Activated CD4-positive, alpha-beta T cell treated with anti-CD3 and anti-CD28 coated beads, Interleukin-2, Interleukin-6, amounts not matched to agents 100 ng/mL and 50 ng/mL, durations not matched to agents 16 hours and 8 hours (primary cell): ENCODE measurements at regions not wholly inside any gene's neighbourhood (a gene's known extent, or its start where the extent isn't known, plus 50 kb on each side); places are given as distances from the start of the nearest gene placed in this dataset.
"Not testable (repeated sequence)": the region's sequence is repeated elsewhere in the genome, so short reads cannot be mapped to it uniquely, and the experiment has no call there.

Source experiments
- DNase-seq: peaks from one replicate; pipeline ENCODE4 v3.0.0-alpha.2; 2020

GRCh38 chr1:232440325-232441035, 189.5 kb downstream of the SIPA1L2 start:
- DNase-seq, result no peak

DNA sequence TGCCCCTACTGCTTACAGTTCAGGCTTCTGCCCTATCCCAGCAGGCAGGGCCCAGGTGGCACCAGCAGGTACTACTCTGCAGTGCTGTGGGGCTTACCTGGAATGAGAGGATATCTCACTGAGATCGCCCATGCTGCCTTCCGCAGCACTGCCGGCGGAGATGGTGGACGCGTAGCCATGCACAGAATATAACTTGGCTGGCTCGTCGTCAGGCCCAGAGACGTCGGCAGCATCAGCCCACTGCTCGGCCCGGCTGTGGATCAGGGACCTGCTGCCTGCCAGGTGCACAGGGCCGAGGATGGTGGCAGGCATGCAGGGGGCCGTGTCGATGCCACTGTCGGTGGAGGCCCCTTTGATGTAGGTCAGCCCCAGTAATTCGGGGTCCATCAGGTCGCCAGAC, 190.9 kb downstream of the SIPA1L2 start:
- no peak for DNase-seq

DNA sequence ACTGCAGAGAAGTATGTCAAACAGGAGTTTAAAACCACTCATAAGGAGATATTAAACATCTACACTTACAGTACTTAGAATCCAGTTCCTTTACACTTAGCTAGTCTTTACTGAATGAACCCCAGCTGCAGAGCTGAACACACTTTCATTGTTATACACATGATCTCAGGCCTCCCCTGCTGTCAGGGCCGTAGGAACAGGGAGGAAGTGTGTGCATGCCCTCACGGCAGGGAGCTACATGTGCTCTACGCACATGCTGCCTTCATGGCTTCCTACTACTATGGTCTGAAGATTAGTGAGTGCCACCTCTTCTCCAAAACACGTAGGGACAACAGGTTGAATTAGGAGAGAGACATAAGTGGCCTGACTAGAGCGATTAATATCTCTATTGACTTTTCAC, 191.5 kb downstream of the SIPA1L2 start:
- DNase-seq, result no peak

DNA sequence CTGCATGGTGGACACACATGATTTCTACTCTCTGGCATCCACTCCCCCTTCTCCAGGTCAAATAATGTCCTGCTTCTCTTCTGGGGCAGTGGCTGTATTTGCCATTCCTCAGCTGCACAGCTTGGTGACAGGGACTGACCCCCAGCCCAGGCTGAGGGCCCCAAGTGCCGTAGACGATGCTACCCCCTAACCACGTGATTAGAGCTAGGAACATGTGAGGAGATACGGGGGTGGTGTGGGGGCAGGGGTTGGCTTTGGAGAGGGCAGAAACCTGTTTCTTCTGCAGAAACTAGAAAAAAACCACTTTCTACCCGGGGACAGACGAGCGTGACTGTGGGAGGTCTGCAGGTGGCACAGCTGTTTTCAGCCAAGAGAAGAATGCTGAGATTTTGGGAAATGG, 192.4 kb downstream of the SIPA1L2 start:
- DNase-seq, result no peak

- no peak for DNase-seq
Measured at GRCh38 chr1:232435729-232436128, 194.2 kb downstream of the SIPA1L2 start.

GRCh38 chr1:232432313-232432712, 197.6 kb downstream of the SIPA1L2 start:
- no peak for DNase-seq

- DNase-seq, result no peak
Measured at GRCh38 chr1:232431748-232432147, 198.2 kb downstream of the SIPA1L2 start.

DNA sequence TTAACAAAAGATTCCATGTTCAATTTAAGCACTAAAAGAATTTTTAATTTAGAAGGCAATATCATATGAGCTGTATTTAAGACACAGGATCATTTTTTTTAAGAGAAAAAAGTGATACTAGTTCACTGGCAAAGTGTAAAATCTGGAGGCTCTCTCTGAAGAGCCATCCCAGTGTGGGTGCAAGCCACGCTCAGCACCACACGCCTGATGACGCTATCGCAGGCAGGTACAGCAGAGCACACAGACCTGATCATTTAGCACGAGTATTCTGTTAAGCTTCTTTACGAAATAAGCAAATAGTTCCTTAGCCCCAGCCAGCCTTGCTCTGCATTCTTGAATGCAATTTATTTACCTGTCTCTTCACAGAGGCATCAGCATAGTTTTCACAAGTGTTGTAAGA, 198.6 kb downstream of the SIPA1L2 start:
- DNase-seq, result no peak

- no peak for DNase-seq
Measured at GRCh38 chr1:232430467-232430866, 199.5 kb downstream of the SIPA1L2 start.

- no peak for DNase-seq
Measured at GRCh38 chr1:232428786-232429530, 201.0 kb downstream of the SIPA1L2 start.

GRCh38 chr1:232428036-232428645, 201.8 kb downstream of the SIPA1L2 start:
- no peak for DNase-seq

- DNase-seq, result no peak
Measured at GRCh38 chr1:232426801-232427200, 203.1 kb downstream of the SIPA1L2 start.

GRCh38 chr1:232425421-232425820, 204.5 kb downstream of the SIPA1L2 start:
- no peak for DNase-seq

DNA sequence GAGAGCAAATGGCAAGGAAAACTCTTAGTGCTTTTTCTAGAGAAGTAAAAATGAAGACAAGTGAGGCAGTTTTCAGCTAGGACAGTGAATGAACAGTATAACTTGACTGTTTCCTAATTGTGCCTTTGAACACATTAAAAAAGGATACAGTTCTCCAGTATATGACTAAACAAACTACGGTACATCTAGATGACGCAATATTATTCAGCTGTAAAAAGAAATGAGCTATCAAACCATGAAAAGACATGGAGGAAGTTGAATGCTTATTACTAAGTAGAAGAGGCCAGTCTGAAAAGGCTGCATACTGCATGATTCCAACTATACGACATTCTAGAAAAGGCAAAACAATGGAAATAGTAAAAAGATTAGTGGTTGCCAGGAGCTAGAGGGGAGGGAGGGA, 206.3 kb downstream of the SIPA1L2 start:
- no peak for DNase-seq

GRCh38 chr1:232422898-232423297, 207.0 kb downstream of the SIPA1L2 start:
- no peak for DNase-seq

- DNase-seq, result no peak
Measured at GRCh38 chr1:232422098-232422497, 207.8 kb downstream of the SIPA1L2 start.

DNA sequence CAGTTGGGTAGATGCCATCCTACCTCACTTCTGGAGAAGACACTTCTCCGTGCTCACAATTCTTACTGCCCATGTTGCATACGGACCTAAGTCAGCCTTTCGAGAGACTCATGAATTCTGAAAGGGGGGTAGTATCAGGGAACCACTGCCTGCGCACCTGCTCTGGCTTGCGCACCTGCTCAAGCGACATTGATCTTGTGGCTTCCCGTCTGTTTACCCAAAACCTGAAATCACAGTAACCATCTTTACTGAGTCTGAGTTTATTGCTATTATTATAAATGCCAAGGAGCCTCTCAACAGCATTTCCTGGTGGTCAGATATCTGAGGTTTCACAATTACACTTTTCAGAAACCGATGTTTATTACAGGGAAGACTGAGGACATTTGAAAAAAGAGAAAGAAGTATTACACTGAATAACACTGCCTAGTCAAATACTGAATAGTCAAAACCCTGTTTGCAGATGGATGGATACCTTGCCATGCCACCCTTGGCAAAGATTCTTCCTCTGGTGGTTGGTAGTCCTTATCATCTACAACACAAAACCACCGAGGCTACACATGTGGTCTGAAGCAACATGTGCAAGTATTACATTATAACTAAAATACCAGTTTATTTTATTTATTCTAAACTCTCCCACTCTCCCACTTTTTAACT, 208.7 kb downstream of the SIPA1L2 start:
- no peak for DNase-seq

GRCh38 chr1:232417636-232418248, 212.2 kb downstream of the SIPA1L2 start:
- no peak for DNase-seq

DNA sequence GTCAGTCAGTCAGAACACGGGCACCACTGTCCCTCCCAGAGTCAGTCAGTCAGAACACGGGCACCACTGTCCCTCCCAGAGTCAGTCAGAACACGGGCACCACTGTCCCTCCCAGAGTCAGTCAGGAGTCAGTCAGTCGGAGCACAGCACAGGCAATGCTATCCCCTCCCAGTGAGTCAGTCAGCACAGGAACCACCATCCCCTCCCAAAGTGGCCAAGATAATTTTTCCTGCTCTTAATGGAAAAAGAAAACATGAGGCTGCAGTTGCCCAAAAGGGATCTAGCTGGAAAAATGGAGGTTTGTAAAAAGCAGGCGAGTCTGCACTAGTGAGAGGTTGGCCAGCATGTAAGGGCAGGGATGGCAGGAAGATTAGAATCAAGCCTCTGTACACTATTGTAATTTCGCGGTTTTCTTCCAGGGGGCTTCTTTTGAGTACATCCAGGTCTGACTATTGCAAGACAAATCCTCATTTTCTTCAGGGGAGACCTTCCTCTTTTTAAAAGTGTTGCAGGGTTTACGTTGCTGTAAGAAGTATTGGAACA, 213.8 kb downstream of the SIPA1L2 start:
- DNase-seq, result no peak

DNA sequence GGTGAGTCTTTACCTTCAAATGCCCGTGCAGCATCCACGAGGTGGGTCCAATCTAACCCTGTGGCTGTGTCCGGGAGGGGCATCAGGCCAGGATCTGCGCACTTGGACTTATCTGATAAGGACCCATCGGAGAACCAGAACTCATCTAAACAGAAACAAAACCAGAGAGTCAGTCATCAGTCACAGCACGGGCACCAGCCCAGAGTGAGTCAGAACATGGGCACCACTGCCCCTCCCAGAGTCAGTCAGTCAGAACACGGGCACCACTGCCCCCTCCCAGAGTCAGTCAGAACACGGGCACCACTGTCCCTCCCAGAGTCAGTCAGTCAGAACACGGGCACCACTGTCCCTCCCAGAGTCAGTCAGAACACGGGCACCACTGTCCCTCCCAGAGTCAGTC, 214.5 kb downstream of the SIPA1L2 start:
- DNase-seq, result not testable (repeated sequence)

DNA sequence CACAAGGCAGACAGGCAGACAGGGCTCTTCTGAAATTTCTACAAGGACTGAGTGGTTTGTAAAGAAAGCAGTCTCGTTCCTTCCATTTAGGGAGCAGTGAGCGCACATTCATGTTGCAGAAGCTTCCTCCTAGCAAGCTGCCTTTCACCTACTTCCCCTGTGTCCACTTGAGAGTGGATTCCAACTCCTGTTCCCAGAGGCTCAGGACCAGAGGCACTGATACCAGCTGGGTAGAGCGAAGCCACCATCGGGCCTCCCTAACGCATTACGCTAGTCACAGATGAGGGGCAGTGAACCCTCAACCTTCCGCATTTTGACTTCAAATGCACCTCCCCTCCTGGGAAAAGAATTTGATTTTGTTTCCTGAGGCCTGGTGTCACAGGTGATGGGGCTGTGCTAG, 215.8 kb downstream of the SIPA1L2 start:
- no peak for DNase-seq

GRCh38 chr1:232413674-232414073, 216.3 kb downstream of the SIPA1L2 start:
- no peak for DNase-seq

DNA sequence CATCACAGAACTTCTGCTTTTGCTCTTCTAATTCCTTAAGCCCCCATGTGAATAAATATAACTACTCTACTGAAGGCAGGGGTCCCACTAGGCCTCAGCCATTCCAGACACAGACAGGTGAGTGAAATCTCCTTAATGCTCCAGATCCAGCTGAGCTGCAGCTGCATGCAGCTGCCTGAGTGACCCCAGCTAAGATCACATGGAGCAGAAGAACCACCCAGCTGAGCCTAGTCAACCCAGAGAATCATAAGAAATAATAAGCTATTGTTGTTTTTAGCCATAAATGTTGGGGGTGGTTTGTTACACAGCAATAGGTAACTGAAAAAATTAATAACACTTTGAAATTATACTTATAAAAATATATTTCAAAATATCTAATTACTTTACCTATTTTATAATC, 220.3 kb downstream of the SIPA1L2 start:
- DNase-seq, result no peak
